B cell (primary cell): ENCODE measurements at regions not wholly inside any gene's neighbourhood (a gene's known extent, or its start where the extent isn't known, plus 50 kb on each side); places are given as distances from the start of the nearest gene placed in this dataset.
"Not testable (repeated sequence)": the region's sequence is repeated elsewhere in the genome, so short reads cannot be mapped to it uniquely, and the experiment has no call there.

ENCODE experiments used
- EZH2 ChIP-seq: IDR thresholded peaks from 2 replicates; pipeline ENCODE4 v1.6.1; 2012; ENCODE audit warnings: borderline replicate concordance, low read depth, mild to moderate bottlenecking, moderate library complexity, low read length; ENCODE audit not compliant: insufficient read depth, poor library complexity, severe bottlenecking
- TF ChIP-seq, protein P1 (sequence below): fragments of 200-600 bp; IDR thresholded peaks from one replicate; pipeline ENCODE4 v1.8.0; 2022; ENCODE audit warnings: antibody characterized with exemption, mild to moderate bottlenecking

GRCh38 chr5:101442281-101442680 lies 539.2 kb upstream of the ST8SIA4 start:
- TF ChIP-seq, protein P1, sequence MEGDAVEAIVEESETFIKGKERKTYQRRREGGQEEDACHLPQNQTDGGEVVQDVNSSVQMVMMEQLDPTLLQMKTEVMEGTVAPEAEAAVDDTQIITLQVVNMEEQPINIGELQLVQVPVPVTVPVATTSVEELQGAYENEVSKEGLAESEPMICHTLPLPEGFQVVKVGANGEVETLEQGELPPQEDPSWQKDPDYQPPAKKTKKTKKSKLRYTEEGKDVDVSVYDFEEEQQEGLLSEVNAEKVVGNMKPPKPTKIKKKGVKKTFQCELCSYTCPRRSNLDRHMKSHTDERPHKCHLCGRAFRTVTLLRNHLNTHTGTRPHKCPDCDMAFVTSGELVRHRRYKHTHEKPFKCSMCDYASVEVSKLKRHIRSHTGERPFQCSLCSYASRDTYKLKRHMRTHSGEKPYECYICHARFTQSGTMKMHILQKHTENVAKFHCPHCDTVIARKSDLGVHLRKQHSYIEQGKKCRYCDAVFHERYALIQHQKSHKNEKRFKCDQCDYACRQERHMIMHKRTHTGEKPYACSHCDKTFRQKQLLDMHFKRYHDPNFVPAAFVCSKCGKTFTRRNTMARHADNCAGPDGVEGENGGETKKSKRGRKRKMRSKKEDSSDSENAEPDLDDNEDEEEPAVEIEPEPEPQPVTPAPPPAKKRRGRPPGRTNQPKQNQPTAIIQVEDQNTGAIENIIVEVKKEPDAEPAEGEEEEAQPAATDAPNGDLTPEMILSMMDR = not testable (repeated sequence)
- TF ChIP-seq EZH2 = not testable (repeated sequence)
